HEK293 (cell line): ENCODE measurements at regions not wholly inside any gene's neighbourhood (a gene's known extent, or its start where the extent isn't known, plus 50 kb on each side); places are given as distances from the start of the nearest gene placed in this dataset.

ENCODE experiments used
- KLF16 ChIP-seq: fragments of 450-650 bp; formaldehyde crosslinking; IDR thresholded peaks from 2 replicates; pipeline ENCODE4 v1.5.1; 2017; ENCODE audit warnings: missing biosample characterization, missing genetic modification characterization
- ZBTB48 ChIP-seq: fragments of 450-650 bp; formaldehyde crosslinking; IDR thresholded peaks from 2 replicates; pipeline ENCODE4 v1.5.1; 2016; ENCODE audit warnings: missing biosample characterization, missing genetic modification characterization
- ZNF140 ChIP-seq: fragments of 450-650 bp; formaldehyde crosslinking; IDR thresholded peaks from 2 replicates; pipeline ENCODE4 v1.5.1; 2016; ENCODE audit warnings: missing biosample characterization, missing genetic modification characterization
- ZNF768 ChIP-seq: fragments of 450-650 bp; formaldehyde crosslinking; IDR thresholded peaks from 2 replicates; pipeline ENCODE4 v1.5.1; 2018; ENCODE audit warnings: missing biosample characterization, mild to moderate bottlenecking, missing genetic modification characterization
- TF ChIP-seq, protein P1 (sequence below): fragments of 450-650 bp; formaldehyde crosslinking; IDR thresholded peaks from 2 replicates; pipeline ENCODE4 v1.5.1; 2016; ENCODE audit warnings: missing biosample characterization, missing genetic modification characterization

DNA sequence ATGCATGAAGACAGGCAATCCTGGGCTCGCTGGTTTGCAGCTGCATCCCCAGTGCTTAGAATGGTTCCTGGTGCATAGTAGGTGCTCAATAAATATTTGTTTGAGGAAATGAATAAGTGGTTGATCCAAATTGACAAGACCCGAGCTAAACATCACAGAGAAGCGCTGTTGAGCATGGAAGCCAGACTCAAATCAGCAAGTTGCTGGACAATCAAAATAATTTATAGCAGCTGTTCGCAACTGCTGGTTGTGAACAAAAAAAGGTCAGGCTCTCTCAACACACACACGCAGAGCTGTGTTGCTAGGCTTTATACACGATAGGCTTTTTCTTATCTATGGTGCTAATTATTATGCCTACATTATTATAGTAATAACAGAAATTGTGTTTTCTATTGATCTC, 190.2 kb downstream of the TBX5 start:
- TF ChIP-seq KLF16 (tag by site-specific recombination) (no peak), ZBTB48 (tag by site-specific recombination) (no peak), ZNF768 (tag by site-specific recombination) (no peak), ZNF140 (tag by site-specific recombination) (no peak)
- TF ChIP-seq, protein P1, sequence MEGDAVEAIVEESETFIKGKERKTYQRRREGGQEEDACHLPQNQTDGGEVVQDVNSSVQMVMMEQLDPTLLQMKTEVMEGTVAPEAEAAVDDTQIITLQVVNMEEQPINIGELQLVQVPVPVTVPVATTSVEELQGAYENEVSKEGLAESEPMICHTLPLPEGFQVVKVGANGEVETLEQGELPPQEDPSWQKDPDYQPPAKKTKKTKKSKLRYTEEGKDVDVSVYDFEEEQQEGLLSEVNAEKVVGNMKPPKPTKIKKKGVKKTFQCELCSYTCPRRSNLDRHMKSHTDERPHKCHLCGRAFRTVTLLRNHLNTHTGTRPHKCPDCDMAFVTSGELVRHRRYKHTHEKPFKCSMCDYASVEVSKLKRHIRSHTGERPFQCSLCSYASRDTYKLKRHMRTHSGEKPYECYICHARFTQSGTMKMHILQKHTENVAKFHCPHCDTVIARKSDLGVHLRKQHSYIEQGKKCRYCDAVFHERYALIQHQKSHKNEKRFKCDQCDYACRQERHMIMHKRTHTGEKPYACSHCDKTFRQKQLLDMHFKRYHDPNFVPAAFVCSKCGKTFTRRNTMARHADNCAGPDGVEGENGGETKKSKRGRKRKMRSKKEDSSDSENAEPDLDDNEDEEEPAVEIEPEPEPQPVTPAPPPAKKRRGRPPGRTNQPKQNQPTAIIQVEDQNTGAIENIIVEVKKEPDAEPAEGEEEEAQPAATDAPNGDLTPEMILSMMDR (tag by site-specific recombination) = no peak
